ENCODE measurements at regions not wholly inside any gene's neighbourhood (a gene's known extent, or its start where the extent isn't known, plus 50 kb on each side); places are given as distances from the start of the nearest gene placed in this dataset.

GRCh38 chr11:133698654-133699053 is 146.7 kb downstream of the SPATA19 start:
- no TSS peak for BruUV-seq (replicated peaks)
- Histone ChIP-seq H3K4me3 (ENCODE audit: low read depth in 2 of 2, low read length in 2 of 2) (no peak overlapping the region), H3K9me3 (ENCODE audit: control insufficient read depth, insufficient read depth, low read depth, low read length) (no peaks in the 10 kb centered on the region), H3K4me1 (ENCODE audit: control insufficient read depth, insufficient read depth, low read length) (no peaks in the 10 kb centered on the region), H3K36me3 (ENCODE audit: control insufficient read depth, insufficient read depth, low read length) (no peaks in the 10 kb centered on the region), H3K27ac (ENCODE audit: low read length) (no peak overlapping the region), H3K27me3 (ENCODE audit: control insufficient read depth, insufficient read depth, low read length) (no peaks in the 10 kb centered on the region; the same call in 1 of the 2 replicates)
- in situ Hi-C loops (cut with HindIII; ENCODE audit: low pct_unique_long_range_greater_than_20kb, low sequenced_read_pairs) (no loop called here), intact Hi-C loops (cut with micrococcal nuclease; ENCODE audit: unreplicated experiment) (no loop called here)
- DNase-seq (ENCODE audit: low read depth, low spot score) = no peak
- ChIA-PET CTCF (no interaction called here), POLR2A (no interaction called here)
- TF ChIP-seq SIN3A (IDR thresholded peaks at IDR 0.05; ENCODE audit: borderline replicate concordance, insufficient read depth, low read depth, low read length) (no peak), TCF7L2 (IDR thresholded peaks at IDR 0.05; ENCODE audit: low read depth, low read length) (no peak), CTCF (IDR thresholded peaks at IDR 0.05) (no peak), POLR2AphosphoS5 (IDR thresholded peaks at IDR 0.05; ENCODE audit: low read depth, low read length) (no peak), REST (IDR thresholded peaks at IDR 0.05; ENCODE audit: insufficient read depth in 1 of 2, low read depth in 2 of 2, low read length in 1 of 2) (no peak)
- ATAC-seq = no peak

GRCh38 chr11:133697603-133698180 is 147.6 kb downstream of the SPATA19 start:
- intact Hi-C loops (cut with micrococcal nuclease; ENCODE audit: unreplicated experiment) = no loop called here
- DNase-seq (ENCODE audit: low read depth, low spot score) (no peak), ATAC-seq (no peak)
- ChIA-PET CTCF (no interaction called here), POLR2A (no interaction called here)
- BruUV-seq (replicated peaks) = no TSS peak
- Histone ChIP-seq H3K4me1 (ENCODE audit: control insufficient read depth, insufficient read depth, low read length) (no peaks in the 10 kb centered on the region), H3K27me3 (ENCODE audit: control insufficient read depth, insufficient read depth, low read length) (no peaks in the 10 kb centered on the region; the same call in 1 of the 2 replicates), H3K36me3 (ENCODE audit: control insufficient read depth, insufficient read depth, low read length) (no peaks in the 10 kb centered on the region), H3K4me3 (ENCODE audit: low read depth in 2 of 2, low read length in 2 of 2) (no peak overlapping the region), H3K27ac (ENCODE audit: low read length) (no peak overlapping the region), H3K9me3 (ENCODE audit: control insufficient read depth, insufficient read depth, low read depth, low read length) (no peaks in the 10 kb centered on the region)
- in situ Hi-C loops (cut with HindIII; ENCODE audit: low pct_unique_long_range_greater_than_20kb, low sequenced_read_pairs) = no loop called here
- TF ChIP-seq TCF7L2 (IDR thresholded peaks at IDR 0.05; ENCODE audit: low read depth, low read length) = no peak
- TF ChIP-seq SIN3A (IDR thresholded peaks at IDR 0.05; ENCODE audit: borderline replicate concordance, insufficient read depth, low read depth, low read length) = no peak
- no peak for TF ChIP-seq CTCF (IDR thresholded peaks at IDR 0.05)
- TF ChIP-seq REST (IDR thresholded peaks at IDR 0.05; ENCODE audit: insufficient read depth in 1 of 2, low read depth in 2 of 2, low read length in 1 of 2) = no peak
- no peak for TF ChIP-seq POLR2AphosphoS5 (IDR thresholded peaks at IDR 0.05; ENCODE audit: low read depth, low read length)

Data from Panc1 (cell line).